ENCODE measurements at regions not wholly inside any gene's neighbourhood (a gene's known extent, or its start where the extent isn't known, plus 50 kb on each side); places are given as distances from the start of the nearest gene placed in this dataset.

DNA sequence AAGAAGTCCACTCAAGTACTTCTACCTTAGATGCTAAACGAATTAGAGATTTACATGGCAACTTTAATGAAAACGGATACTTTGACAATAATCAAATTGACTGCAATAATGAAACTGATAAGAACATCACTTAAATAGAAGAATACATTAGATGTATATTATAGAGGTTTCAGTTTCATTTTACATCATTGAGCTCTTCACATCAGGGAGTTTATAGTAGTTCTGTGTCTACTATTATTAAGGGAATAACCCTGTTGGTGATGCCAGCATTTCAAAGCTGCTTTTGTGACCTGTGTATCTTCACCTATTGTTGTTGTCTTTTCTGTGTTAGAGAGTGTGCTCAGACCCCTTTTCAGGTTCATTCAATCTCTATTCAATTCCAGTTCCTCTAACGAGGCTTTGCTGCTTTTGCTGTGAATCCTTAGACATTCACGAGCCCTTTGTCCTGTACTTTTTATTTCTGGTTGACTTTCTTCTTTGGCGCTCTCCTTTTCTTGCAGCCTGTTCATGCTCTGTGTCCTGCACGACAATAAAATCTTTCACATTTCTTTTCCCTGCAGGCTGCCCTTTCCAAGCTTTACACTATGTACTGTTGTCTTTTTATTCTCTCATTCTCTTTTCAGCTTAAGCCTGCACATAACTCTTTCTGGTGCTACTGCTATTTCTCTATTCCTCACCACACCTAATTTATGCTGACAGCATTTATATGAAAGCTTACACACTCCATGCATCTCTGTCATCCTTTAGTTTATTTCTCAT is 232.1 kb downstream of the CPE start:
- DNase-seq = no peak

DNA sequence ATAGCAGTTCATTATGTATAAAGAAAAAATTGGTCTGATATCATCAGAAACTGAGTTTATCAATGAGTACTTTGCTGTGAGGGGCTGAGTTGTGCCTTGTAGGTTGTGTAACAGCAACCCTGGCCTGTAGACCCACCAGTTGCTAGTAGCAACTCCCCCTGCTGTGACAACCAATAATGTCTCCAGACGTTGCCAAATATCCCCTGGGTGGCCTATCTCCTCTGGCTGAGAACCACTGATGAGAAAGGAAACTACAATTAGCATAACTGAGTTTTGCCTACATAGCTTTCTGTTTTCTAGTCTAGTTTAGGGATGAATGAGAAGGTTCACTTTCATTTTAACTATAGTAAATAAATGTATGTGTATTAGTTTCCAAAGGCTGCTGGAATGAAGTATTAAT is 234.1 kb downstream of the CPE start:
- DNase-seq = no peak

- no peak for DNase-seq
Observed at GRCh38 chr4:165613581-165613980, 234.8 kb downstream of the CPE start.

DNA sequence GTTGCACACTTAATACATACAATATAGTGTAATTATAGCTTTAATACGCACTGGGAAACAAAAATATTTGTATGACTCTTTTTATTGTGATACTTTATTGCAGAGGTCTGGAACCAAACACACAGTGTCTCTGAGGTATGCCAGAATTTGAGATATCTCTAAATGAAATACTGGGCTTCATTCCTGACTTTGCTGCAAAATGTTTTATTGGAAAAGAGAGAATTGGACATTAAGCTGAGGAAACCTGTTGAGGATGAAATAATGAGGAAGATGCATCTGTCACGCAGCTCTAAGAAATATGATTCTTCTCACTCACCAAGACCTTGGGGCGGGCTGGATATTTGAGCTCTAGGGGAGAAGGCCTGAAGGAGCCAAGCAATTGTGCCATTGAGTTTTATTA is 242.1 kb downstream of the CPE start:
- no peak for DNase-seq

DNA sequence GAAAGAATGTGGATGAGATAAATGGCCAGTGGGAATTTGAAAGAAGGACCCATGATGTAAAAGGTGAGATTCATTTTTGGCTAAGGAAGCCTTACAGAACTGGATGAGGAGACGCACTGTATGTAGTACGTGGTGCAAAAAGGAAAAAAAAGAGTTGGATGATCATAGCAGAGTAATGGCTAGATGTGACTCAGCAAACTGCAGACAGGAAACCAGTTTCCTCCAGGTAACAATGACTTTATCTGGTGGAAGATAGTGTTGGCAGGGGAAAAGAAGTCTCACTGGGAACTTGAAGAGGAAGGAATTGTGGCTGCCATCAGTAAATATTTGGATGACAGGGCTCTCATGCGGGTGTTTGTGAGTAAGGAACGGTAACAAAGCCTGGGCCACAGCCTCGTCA is 243.2 kb downstream of the CPE start:
- DNase-seq = no peak

- no peak for DNase-seq
Observed at GRCh38 chr4:165625281-165625680, 246.5 kb downstream of the CPE start.

GRCh38 chr4:165626316-165626715 is 246.7 kb upstream of the TLL1 start:
- DNase-seq = no peak

DNA sequence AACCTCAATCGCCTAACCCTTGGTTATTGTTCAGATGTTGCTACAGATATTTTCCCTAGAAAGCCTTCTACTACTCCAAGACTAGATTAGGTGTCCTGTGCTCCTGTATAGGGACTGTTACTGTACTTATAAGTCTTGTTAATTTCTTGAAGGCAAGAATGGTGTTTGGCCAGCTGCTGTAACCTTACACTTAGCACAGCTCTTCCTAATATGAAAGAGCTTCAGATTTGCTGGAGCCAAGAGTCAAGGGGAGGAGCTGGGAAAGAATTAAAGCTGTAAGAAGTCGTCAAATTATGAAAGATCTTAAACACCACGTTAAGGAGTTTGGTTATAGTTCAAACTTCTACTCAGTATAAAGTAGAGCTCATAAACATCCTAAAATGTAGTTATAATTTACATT is 245.9 kb upstream of the TLL1 start:
- no peak for DNase-seq

DNA sequence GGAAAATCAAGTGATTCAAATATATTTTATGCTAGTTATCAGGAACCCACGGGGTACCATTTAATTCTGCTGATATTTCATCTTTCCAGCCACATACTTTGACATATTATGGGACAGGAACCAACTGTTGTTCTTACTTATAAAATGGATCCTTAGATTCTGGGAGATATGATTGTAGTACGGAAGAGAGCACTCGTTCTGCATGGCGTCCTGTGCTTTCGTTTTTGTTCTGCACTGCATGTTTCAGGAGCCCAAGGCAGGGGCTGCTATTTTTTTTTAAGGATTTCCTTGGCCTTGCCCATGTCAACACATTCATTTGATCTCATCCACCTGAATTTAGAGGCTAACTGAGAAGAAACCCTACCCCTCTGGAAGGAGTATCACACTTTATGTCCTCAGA is 245.5 kb upstream of the TLL1 start:
- no peak for DNase-seq

DNA sequence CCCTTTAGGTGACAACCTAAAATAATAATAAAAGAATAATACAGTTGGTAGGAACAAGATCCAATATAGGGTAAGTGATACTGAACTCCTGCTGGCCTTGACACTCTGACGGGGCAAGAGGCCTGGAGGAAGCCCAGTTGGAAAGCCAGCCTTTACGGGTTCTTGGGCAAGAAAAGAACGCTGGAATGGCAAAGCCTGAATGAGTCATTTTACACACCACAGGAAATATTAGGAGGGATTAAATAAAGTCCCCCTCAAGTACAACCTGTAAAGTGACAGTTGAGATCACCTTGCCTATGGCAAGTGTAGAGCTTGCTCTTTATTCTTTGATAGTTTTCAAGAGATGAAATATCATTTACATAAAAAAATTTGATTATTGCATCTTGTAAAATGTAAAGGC is 244.5 kb upstream of the TLL1 start:
- no peak for DNase-seq

GRCh38 chr4:165630671-165631070 is 242.4 kb upstream of the TLL1 start:
- DNase-seq = no peak

- no peak for DNase-seq
Observed at GRCh38 chr4:165631208-165631894, 241.7 kb upstream of the TLL1 start.

DNA sequence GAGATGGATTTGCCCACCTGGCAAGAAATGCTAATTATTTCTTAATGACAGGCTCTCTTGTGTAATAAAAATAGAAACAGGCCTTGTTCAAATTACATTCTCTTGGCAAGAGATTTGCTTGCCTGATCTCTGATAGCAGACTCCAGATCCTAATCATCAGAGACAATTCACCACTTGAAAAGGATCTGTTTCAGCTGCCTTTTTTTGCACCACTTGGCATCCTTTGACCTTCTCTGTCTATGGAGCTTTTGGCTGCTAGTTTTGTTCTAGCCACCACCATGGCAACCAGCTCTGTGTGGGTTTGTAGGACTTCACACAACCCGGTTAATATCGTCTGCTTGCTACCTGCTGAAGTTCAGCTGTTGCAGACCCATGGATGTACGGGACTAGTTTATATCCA is 241.1 kb upstream of the TLL1 start:
- no peak for DNase-seq

DNA sequence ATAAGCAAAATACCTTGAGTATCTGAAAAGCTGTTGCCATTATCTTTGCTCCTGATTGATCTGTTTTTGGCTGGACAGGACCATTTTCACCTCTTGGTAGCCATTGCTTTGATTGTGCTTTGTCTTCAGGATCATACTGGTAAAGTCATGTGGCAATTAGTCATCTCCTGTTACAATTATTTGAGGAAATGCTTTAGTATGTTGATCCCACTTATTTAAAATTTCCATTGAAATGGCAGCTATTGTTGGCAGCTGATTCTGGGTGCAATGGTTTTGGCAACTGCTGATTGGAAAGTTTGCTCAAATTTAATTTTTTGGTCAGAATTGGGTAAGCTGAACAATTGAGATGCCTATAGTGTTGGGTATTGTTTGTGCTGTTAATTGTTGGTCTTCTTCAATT is 238.3 kb upstream of the TLL1 start:
- DNase-seq = no peak

- no peak for DNase-seq
Observed at GRCh38 chr4:165635381-165635780, 237.7 kb upstream of the TLL1 start.

- DNase-seq = no peak
Observed at GRCh38 chr4:165635951-165636350, 237.1 kb upstream of the TLL1 start.

- DNase-seq = no peak
Observed at GRCh38 chr4:165651901-165652300, 221.1 kb upstream of the TLL1 start.

- DNase-seq = no peak
Observed at GRCh38 chr4:165654556-165654955, 218.5 kb upstream of the TLL1 start.

DNA sequence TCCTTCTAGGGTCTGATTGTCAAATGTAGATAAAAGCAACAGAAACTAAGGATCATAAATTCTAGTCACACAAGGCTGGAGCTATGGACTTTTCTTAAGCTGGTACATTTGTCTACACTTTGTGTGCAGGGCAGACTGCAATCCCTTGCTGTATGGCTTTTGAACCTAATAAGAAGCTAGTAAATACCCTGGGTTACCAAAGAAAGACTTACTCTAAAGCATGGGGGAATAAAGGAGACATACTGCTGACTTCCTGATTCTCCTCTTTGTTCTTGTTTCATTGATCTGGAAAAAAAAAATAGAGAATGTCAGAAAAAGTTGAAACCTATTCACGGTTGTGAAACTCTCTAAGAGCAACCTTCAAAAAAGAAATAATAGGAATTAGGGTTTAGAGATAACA is 216.6 kb upstream of the TLL1 start:
- no peak for DNase-seq

- DNase-seq = no peak
Observed at GRCh38 chr4:165656829-165657490, 216.1 kb upstream of the TLL1 start.

- no peak for DNase-seq
Observed at GRCh38 chr4:165662341-165662740, 210.7 kb upstream of the TLL1 start.

- no peak for DNase-seq
Observed at GRCh38 chr4:165663411-165663810, 209.6 kb upstream of the TLL1 start.

GRCh38 chr4:165666836-165667235 is 206.2 kb upstream of the TLL1 start:
- DNase-seq = no peak

Data from right lung (tissue), 2 donors.